ENCODE measurements at regions not wholly inside any gene's neighbourhood (a gene's known extent, or its start where the extent isn't known, plus 50 kb on each side); places are given as distances from the start of the nearest gene placed in this dataset.

DNA sequence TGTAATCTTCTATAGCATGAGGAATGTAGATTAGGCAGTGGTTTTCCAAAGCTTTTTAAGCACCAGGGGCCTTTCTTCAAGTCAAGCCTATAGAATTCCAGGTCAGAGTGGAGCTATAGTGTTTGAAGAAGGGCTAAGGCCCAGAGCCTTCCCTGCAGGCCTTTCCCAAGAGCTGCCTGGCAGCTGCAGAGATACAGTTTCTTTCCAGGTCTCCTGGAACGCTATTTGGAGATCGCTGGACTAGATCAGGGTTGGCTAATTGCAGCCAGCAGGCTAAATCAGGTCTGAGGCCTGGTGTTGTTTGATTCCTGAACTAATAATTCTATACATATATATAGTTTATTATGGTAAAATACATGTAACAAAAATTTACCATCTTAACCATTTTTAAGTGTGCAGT, 319.0 kb upstream of the SPRED2 start:
- TF ChIP-seq, protein P1, sequence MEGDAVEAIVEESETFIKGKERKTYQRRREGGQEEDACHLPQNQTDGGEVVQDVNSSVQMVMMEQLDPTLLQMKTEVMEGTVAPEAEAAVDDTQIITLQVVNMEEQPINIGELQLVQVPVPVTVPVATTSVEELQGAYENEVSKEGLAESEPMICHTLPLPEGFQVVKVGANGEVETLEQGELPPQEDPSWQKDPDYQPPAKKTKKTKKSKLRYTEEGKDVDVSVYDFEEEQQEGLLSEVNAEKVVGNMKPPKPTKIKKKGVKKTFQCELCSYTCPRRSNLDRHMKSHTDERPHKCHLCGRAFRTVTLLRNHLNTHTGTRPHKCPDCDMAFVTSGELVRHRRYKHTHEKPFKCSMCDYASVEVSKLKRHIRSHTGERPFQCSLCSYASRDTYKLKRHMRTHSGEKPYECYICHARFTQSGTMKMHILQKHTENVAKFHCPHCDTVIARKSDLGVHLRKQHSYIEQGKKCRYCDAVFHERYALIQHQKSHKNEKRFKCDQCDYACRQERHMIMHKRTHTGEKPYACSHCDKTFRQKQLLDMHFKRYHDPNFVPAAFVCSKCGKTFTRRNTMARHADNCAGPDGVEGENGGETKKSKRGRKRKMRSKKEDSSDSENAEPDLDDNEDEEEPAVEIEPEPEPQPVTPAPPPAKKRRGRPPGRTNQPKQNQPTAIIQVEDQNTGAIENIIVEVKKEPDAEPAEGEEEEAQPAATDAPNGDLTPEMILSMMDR (IDR thresholded peaks at IDR 0.05): no peak
- no peak for TF ChIP-seq POLR2A (IDR thresholded peaks at IDR 0.05)
